ENCODE measurements at regions not wholly inside any gene's neighbourhood (a gene's known extent, or its start where the extent isn't known, plus 50 kb on each side); places are given as distances from the start of the nearest gene placed in this dataset.

DNA sequence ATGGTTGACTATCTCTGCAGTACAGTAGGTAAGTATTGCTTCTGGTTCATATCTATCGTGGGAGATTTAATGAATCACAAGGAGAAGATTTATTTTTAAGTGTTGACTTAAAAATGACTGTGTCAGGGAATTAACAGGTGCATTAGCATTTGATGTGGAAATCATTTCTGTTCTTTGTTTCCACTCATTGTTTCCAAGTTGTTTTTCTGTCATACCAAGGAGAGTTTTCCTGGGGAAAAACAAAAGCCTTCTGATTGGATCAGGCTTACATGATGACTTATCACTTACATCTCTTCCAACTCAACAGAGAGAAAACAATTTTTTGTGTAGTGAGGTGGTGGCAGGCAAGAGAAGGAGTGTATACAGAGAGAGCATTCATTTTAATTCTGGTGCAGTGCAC lies 686.4 kb downstream of the HTR1B start:
- TF ChIP-seq CTCF (IDR thresholded peaks at IDR 0.05; ENCODE audit: borderline replicate concordance, extremely low read depth, low read length, poor library complexity, severe bottlenecking): no peak
- TF ChIP-seq EZH2 (IDR thresholded peaks at IDR 0.05; ENCODE audit: borderline replicate concordance, low read depth, low read length, severe bottlenecking): no peak

Data from DND-41 (cell line).